VCaP (cell line): ENCODE measurements at regions not wholly inside any gene's neighbourhood (a gene's known extent, or its start where the extent isn't known, plus 50 kb on each side); places are given as distances from the start of the nearest gene placed in this dataset.

Source experiments
- H3K27ac ChIP-seq: fragments of 450-650 bp; 2 replicates; pipeline ENCODE4 v1.5.1; 2017
- TF ChIP-seq, protein P1 (sequence below): fragments of 450-650 bp; conservative IDR thresholded peaks from 2 replicates; pipeline ENCODE4 v1.5.1; 2017; ENCODE audit warnings: mild to moderate bottlenecking, moderate library complexity

DNA sequence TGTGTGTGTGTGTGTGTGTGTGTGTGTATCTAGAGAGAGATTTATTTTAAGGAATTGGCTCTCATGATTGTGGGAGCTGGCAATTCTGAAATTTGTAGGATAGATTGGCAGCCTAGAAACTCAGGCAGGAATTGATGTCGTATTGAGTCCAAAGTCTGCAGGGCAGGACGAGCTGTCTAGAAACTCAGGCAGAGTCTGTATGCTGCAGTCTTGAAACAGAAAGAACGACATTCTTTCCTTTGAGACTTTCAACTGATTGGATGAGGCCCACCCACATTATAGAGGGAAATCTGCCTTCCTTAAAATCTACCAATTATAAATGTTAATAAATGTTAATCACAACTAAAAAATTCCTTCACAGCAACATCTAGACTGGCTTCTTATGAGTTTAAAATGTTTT, 436.6 kb upstream of the FANCL start:
- TF ChIP-seq, protein P1, sequence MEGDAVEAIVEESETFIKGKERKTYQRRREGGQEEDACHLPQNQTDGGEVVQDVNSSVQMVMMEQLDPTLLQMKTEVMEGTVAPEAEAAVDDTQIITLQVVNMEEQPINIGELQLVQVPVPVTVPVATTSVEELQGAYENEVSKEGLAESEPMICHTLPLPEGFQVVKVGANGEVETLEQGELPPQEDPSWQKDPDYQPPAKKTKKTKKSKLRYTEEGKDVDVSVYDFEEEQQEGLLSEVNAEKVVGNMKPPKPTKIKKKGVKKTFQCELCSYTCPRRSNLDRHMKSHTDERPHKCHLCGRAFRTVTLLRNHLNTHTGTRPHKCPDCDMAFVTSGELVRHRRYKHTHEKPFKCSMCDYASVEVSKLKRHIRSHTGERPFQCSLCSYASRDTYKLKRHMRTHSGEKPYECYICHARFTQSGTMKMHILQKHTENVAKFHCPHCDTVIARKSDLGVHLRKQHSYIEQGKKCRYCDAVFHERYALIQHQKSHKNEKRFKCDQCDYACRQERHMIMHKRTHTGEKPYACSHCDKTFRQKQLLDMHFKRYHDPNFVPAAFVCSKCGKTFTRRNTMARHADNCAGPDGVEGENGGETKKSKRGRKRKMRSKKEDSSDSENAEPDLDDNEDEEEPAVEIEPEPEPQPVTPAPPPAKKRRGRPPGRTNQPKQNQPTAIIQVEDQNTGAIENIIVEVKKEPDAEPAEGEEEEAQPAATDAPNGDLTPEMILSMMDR: no peak

DNA sequence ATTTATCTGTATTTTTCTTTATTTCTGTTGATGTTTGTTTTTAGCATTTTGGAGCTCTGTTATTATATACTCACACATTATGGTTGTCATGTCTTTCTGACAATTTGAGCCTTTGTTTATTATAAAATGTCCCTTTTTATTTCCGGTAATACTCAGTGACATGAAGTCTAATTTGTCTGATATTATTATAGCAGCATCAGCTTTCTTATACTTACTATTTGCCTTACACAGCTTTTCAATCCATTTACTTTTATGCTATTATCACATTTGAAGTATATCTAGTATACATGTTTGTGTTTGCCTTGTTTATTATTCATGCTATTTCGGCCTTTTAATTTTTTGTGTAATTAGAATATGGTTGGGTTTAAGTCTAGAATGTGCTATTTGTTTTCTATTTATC, 430.6 kb upstream of the FANCL start:
- TF ChIP-seq, protein P1: no peak
- no peak overlapping the region for H3K27ac ChIP-seq

More for the DNA sequence above, 436.6 kb upstream of the FANCL start:
- no peak overlapping the region for H3K27ac ChIP-seq

DNA sequence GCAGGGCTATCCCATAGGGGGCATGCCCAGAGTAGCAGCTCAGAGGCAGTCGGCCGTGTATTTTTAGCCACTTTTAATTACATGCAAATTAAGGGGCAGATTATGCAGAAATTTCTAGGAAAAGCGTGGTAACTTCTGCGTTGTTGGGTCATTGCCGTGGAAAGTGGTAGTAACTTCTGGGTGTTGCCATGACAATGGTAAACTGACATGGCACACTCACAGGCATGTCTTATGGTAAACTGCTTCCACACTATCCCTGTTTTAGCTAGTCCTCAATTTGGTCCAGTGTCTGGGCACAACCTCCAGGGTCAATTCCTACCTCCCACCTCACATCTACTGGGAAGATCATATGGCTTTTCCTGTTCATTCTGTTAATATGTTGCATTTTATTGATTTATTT, 428.9 kb upstream of the FANCL start:
- TF ChIP-seq, protein P1: no peak
- no peak overlapping the region for H3K27ac ChIP-seq

DNA sequence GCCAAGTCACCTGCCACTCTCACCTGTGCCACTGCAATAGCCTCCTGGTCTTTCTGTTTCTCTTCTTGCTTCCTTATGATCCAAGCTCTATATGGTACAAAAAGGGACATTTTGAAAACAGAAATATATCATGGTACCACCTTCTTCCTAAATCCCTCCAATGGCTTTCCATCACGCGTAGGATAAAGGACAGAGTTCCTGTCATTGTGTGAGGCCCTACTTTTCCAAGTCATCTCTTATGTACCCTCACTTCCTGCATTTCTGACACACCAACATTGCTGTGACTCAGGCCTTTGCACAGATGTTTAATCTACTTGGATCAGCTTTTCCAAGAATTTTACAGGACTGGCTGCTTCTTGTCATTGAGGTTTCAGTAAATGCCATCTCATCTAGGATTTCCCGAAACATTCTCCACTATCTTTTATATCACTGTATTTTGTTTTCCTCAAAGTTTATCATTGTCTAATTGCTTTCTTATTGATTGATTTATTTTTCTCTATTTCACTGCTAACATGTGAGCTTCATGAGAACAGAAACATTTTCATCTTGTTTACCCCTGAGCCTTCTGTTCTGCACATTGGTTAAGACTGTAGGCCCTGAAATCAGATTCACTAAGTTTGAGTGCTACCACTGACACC, 426.1 kb upstream of the FANCL start:
- H3K27ac ChIP-seq: no peak overlapping the region
- TF ChIP-seq, protein P1: no peak

DNA sequence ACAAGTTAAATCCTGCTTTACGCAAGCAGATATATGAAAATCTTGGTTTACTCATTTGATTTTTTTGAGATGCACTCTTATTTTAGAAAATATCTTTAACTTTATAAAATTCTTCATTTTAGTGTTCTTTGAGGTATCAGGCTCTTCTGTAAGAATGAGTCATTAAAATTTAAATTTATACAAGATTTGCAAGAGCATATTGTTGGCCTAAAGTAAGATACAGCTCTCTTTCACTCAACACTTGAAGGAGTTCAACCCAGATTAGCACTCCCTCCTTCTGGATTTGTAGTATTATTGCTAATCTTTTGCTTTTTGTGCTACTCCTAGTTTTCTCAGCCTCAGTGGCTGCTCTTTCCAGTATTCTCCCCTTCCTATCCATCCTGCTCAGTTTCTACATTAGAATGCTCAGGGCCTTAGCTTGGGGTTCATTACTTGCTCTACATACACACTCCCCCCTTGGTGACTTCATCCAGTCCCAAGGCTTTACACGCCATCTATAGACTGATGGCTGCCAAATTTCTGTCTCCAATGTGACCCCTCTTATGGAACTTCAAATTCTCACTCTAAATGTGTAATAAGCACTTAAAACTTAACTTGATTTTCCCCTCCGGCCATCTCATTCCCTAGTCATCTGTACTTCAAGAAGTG, 425.3 kb upstream of the FANCL start:
- H3K27ac ChIP-seq: no peak overlapping the region
- TF ChIP-seq, protein P1: no peak

DNA sequence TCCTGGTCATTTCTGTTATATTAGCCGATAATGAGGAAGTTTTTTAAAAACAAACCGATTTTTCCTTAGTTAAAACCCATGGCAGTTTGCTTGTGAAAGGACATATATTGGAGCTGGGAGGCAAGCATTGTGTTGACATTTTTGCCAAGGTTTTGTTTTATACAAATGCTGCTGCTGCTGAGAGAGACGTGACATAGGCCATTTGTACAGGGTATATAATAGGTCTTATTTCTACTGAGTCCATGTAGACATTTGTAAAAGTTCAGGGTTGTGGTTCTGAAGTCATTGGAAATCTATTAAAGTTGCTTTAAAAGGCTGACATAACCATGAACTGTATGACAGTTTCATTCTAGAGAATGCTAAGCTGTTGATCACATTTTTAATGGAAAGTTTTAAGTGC, 424.0 kb upstream of the FANCL start:
- H3K27ac ChIP-seq: peak overlapping the region; percentile 48
- TF ChIP-seq, protein P1: no peak

DNA sequence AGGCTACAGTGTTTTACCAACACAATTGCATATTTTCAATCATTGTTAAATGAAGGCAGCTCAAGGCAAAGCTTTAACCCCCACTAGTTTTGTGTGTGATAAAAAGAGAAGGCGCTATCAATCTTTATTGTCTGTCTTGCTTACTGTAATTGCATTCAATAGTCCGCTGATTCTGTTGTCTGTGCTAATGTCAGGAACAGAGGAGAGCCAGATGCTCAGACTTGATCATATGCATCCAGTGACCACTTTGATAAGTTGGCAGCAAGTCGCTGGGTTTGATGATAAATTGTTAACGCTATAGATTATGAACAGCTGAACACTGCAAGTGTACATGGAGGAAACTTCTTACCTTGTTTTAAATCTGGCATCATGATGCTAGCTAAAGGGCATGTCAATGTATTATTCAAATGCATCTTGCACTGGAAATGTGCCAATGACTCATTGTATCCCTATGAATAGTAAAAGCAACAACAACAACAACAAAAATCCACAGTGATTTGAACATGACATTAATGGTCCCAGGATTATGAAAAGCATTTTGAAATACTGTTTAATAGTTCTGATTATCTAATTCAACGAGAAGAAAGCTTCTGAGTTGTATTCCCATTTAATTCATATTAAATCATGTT, 423.5 kb upstream of the FANCL start:
- H3K27ac ChIP-seq: peak overlapping the region; percentile 48
- TF ChIP-seq, protein P1: no peak
